ENCODE measurements at regions not wholly inside any gene's neighbourhood (a gene's known extent, or its start where the extent isn't known, plus 50 kb on each side); places are given as distances from the start of the nearest gene placed in this dataset.
A peak's percentile ranks its signal among the peaks of the same experiment; 100 is the strongest.
"Not testable (repeated sequence)": the region's sequence is repeated elsewhere in the genome, so short reads cannot be mapped to it uniquely, and the experiment has no call there.

GRCh38 chr1:81190003-81190402 is 610.7 kb upstream of the ADGRL2 start:
- no peak for DNase-seq

DNA sequence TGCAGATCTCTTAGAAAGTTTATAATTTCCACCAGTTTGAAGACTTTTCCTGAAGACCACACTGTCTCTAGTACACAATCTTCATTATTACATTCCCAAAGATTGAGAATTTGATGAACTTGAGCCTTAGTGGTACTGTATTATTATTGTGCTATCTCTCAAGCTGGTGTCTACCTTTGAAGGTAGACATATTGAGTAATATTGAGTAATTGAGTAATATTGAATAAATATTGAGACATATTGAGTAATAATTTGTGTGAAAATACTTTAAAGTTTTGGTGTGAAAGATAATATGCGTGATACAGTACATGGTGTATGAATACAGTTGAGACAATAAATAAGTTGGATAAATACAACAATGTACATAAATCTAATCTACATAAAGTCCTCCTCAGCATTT is 613.1 kb upstream of the ADGRL2 start:
- no peak for DNase-seq

GRCh38 chr1:81186261-81186660 is 614.5 kb upstream of the ADGRL2 start:
- no peak for DNase-seq

- no peak for DNase-seq
Observed at GRCh38 chr1:81183553-81183952, 617.2 kb upstream of the ADGRL2 start.

- DNase-seq = no peak
Observed at GRCh38 chr1:81183051-81183450, 617.7 kb upstream of the ADGRL2 start.

GRCh38 chr1:81179242-81179641 is 621.5 kb upstream of the ADGRL2 start:
- DNase-seq = no peak

DNA sequence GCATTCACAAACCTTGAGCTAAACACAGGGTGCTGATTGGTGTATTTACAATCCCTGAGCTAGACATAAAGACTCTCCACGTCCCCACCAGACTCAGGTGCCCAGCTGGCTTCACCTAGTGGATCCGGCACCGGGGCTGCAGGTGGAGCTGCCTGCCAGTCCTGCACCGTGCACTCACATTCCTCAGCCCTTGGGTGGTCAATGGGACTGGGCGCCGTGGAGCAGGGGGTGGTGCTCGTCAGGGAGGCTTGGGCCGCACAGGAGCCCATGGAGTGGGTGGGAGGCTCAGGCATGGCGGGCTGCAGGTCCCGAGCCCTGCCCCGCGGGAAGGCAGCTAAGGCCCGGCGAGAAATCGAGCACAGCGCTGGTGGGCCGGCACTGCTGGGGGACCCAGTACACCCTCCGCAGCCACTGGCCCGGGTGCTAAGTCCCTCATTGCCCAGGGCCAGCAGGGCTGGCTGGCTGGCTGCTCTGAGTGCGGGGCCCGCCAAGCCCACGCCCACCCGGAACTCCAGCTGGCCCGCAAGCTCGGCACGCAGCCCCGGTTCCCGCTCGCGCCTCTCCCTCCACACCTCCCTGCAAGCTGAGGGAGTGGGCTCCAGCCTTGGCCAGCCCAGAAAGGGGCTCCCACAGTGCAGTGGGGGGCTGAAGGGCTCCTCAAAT is 622.2 kb upstream of the ADGRL2 start:
- not testable (repeated sequence) for DNase-seq

DNA sequence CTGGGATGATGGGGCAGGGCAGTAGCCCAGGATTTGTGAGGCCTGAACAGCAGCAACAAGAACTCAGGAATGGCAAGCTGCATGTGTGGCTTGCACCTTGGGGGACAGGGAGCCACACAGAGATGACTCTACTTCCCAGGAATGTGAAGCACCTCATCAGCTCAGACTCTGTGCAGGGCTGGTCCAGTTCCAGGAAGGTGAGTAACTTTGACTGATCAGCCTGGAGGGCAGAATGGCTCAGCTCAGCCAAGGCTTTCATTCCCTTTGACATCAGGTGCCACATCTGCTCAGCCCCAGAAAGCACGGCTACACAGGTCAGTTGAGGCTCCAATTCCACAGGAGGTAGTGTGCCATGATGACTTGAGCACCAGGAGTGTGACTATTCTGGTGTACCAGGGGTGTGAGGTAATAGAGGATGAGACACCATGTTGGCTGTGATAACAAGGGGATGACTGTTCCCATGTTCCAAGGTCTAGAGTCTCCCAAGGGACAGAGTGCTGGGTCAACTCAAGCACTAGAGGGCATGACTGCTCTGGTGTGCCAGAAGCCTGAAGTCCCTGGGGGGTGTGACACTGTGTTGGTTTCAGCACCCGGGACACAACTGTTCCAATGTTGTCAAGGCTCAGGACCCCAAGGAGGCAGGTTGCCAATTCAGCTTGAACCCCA is 625.8 kb upstream of the ADGRL2 start:
- DNase-seq = no peak

- DNase-seq = no peak
Observed at GRCh38 chr1:81174052-81174451, 626.7 kb upstream of the ADGRL2 start.

- no peak for DNase-seq
Observed at GRCh38 chr1:81172483-81172882, 628.3 kb upstream of the ADGRL2 start.

DNA sequence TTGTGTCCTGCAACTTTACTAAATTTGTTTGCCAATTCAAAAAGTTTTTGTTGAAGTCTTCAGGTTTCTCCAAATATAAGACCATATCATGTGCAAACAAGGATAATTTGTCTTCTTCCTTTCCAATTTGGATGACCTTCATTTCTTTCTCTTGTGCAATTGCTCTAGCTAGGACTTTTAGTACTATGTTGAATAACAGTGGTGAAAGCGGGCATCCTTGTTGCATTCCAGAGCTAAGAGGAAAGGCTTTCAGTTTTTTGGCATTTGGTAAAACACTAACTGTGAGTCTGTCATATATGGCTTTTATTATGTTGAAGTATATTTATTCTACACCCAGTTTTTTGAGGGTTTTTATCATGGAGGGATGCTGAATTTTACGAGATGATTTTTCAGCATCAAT is 630.0 kb upstream of the ADGRL2 start:
- no peak for DNase-seq

DNA sequence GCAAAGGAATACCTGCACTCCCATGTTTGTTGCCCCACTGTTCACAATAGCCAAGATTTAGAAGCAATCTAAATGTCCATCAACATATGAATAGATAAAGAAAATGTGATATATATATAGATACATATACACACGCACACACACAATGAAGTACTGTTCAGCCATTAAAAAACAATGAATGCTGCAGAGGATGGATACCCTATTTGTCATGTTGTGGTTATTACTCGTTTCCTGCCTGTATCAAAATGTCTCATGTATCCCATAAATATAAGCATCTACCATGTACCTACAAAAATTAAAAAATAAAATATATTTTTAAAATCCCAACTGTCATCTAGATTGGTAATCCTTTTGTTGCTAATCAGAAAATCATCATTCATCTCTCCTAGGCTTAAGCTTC is 634.8 kb upstream of the ADGRL2 start:
- DNase-seq = no peak

GRCh38 chr1:81160696-81161095 is 640.0 kb upstream of the ADGRL2 start:
- peak; percentile 54 for DNase-seq

DNA sequence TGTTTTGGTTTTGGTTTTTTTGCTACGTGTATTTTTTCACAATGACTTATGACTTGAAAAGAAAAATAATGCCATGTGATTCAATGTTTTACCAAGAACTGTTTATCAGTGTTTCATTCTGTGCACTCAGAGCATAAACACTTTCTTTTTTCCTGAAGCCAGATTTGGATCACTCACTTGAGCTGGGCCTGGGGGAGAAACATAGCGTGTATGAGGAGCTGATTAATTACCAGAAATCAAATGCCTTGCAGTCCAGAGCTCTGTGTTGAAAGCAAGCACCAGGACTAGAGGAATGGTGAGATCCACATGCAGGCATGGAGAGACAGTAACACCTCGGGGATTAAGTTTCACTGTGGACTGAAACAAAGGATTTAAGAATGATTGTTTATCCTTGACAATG is 642.1 kb upstream of the ADGRL2 start:
- no peak for DNase-seq

DNA sequence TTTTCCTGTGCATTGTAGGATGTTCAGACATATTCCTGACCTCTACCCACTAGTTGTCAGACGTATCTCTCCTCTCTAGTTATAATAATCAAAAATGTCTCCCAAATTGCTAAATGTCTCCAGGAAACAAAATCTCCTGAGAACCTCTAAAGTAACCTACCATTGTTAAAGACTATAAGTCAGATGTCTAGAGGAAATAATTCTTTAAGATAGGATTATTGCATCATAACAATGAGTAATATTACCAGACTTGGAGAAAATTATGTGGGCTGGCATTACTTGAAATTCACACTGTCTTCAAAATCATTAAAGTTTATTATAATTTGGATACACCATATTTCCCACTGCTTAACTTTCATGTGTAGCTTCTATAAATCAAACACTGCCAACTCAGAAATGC is 643.0 kb upstream of the ADGRL2 start:
- no peak for DNase-seq

DNA sequence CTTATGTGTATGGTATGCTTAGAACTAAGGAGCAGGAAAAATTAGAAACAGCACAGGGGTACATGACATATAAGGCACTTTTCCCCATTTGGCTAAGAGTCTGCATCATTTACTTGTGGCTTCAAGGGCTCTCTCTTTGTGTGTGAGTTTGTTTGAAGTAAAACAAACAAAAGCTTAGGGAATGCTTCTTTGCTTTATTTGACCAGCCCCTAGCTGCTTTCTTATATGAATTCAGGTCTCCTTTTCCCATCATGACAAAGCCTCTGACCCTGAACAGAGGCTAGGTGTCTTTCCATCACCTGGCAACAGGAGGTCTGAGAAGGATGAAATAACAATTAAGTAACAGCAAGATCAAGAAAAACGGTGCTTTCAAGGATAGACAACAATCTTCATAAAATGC is 643.8 kb upstream of the ADGRL2 start:
- no peak for DNase-seq

DNA sequence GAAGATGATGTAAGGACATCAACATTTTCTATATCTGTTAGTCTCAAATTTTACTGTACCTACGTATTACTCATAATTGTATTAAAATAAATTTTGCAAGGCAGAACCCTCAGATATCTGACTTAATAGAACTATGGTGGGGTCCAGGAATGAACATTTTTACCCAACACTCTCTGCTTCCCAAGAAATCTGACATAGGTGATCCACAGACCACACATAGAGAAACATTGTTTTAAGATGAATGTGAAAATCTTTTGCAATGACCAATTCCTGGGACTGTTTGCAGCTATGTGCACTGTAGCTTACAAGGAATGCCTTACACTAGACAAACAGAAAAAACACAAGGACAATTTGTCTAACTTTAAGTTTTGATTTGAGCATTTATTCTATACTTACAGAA is 645.6 kb upstream of the ADGRL2 start:
- DNase-seq = no peak

DNA sequence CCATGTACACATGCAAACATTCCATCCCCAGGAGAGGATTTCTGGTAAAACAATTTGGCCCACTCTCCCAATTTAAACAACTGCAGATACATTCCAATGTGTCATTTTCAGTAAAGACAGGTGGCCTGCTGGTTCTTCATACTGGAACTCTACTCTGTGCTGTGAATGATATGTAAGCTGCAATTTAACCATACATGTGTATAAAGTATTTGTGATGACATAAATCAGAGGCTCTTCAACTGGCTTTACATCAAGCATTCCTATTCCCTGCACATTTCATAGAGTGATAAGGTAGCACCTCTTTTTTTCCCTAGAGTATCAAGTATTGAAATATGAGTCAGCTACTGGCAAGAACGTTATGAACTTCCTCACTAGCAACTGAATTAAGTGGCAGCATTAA is 649.5 kb upstream of the ADGRL2 start:
- DNase-seq = no peak

DNA sequence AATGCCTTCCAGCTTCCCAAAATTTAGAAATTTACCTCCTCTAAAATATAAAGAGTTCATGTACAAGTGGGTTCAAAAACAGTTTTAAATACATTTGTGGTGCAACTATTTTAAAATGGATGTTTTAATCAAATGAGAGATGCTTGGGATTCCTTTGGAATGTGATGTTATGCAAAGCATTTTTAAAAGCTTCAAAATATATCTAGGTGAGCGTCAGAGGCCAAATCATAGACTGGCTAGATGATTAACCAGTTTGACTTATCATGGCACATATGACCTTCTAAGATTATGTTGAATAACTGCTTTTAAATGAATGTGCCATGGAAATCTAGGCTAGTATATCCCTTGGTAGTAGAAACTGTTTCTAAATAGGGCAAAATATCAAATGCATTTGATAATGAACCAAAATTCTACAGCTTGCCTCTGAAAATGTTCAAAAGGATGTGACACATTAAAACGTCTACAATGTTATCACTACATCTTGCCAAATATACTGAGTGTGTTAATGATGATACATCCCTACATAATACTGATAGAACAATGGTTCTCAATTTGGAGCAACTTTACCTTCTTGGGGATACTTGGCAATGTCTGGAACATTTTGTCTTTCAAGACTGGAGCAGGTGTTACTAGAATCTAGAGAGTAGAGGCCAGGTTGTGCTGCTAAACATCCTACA is 650.9 kb upstream of the ADGRL2 start:
- DNase-seq = no peak

DNA sequence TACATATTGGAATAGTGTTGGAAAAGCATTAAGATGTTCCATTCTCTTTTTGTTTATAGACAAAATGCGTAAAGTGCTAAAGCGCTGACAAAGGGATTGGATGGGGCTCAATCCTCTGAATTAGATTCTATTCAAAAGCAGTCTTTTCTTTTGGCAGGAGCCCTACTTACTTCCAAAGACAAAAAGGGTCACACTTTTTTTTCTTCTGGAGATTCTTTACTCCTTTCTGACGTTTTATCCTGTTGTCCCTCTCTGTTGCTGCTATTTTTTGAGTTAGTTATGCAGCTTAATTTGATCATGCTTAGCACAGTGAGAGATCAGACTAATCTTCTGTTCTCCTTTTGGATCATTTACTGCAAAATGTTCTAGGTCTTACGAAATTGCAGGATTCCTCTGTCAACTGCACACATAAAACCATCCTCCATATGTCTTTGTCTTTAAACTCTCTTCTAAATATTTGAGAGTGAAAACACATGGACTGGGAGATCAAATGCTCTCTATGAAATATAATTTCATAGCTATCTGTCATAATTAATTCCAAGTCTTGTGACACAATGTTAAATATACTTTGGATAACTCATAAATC is 656.4 kb upstream of the ADGRL2 start:
- no peak for DNase-seq

- no peak for DNase-seq
Observed at GRCh38 chr1:81142099-81142826, 658.5 kb upstream of the ADGRL2 start.

DNA sequence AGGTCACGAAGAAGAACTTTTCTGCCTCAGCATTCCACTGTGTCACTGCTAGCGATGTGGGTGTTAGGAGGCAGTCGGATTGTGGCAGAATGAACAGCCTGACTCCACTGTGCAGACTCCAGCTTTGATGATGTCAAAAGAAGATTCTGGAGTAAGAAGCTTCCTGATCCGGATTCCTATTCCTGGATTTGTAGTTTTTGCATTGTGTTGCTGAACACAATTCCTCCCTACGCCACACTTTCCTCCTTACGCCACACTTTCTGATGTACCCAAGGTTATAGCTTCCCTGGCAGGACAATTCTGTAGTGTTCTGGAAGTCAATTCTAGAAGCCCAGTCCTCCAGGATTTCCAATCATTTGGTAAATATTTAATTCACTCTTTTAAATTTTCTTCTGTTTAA is 665.2 kb upstream of the ADGRL2 start:
- no peak for DNase-seq

GRCh38 chr1:81129776-81130175 is 671.0 kb upstream of the ADGRL2 start:
- no peak for DNase-seq
